ENCODE measurements at regions not wholly inside any gene's neighbourhood (a gene's known extent, or its start where the extent isn't known, plus 50 kb on each side); places are given as distances from the start of the nearest gene placed in this dataset.

GRCh38 chr4:170627418-170627817 lies 537.7 kb upstream of the AADAT start:
- DNase-seq (ENCODE audit: low read depth, low spot score) = no peak
- FAIRE-seq = no peak
- intact Hi-C loops (cut with micrococcal nuclease) (no loop called here), dilution Hi-C loops (cut with MboI; ENCODE audit: extremely low pct_ligation_motif_present, low sequenced_read_pairs) (no loop called here)
- Histone ChIP-seq H2AFZ (ENCODE audit: low read depth, low read length) (no peak overlapping the region), H4K20me1 (replicated peaks; ENCODE audit: control insufficient read depth, extremely low read depth, insufficient read depth, low read length) (no peaks in the 10 kb centered on the region), H3K4me2 (ENCODE audit: insufficient read depth, low read length) (no peak overlapping the region), H3K79me2 (ENCODE audit: control insufficient read depth, insufficient read depth, low read length) (no peaks in the 10 kb centered on the region), H3K27me3 (ENCODE audit: control insufficient read depth in 2 of 2, insufficient read depth in 2 of 2, low read length in 2 of 2) (no peaks in the 10 kb centered on the region), H3K9me1 (replicated peaks; ENCODE audit: control insufficient read depth, extremely low read depth, insufficient read depth, low read length) (no peaks in the 10 kb centered on the region), H3K9me3 (replicated peaks; ENCODE audit: control insufficient read depth, insufficient read depth, low read length) (no peaks in the 10 kb centered on the region), H3K4me1 (ENCODE audit: control insufficient read depth, extremely low read depth, insufficient read depth, low read length) (no peaks in the 10 kb centered on the region), H3K9ac (replicated peaks; ENCODE audit: extremely low read depth, insufficient read depth, low read length) (no peak overlapping the region), H3K27ac (ENCODE audit: insufficient read depth, low read depth, low read length) (no peak overlapping the region), H3K4me3 (replicated peaks in 1 of 3; ENCODE audit: insufficient read depth in 1 of 3, low read depth in 1 of 3, low read length in 3 of 3) (no peak overlapping the region), H3K36me3 (ENCODE audit: control insufficient read depth in 2 of 2, extremely low read depth in 1 of 2, insufficient read depth in 2 of 2, low read length in 2 of 2) (no peaks in the 10 kb centered on the region)
- ChIA-PET POLR2A (no interaction called here), CTCF (no interaction called here)
- no TSS peak for BruUV-seq (replicated peaks)
- TF ChIP-seq POLR2AphosphoS5 (IDR thresholded peaks at IDR 0.05; ENCODE audit: insufficient read depth, low read depth, low read length) (no peak), MYC (IDR thresholded peaks at IDR 0.05; ENCODE audit: low read depth, low read length) (no peak), EZH2 (IDR thresholded peaks at IDR 0.05; ENCODE audit: borderline replicate concordance, low read depth, low read length, severe bottlenecking) (no peak), FOS (IDR thresholded peaks at IDR 0.05; ENCODE audit: borderline replicate concordance, insufficient read depth, low read length) (no peak), GATA2 (IDR thresholded peaks at IDR 0.05; ENCODE audit: insufficient read depth, insufficient read length, low read depth, low read length) (no peak), JUN (IDR thresholded peaks at IDR 0.05; ENCODE audit: borderline replicate concordance, insufficient read depth, insufficient read length, low read depth) (no peak), POLR2A (IDR thresholded peaks at IDR 0.05; ENCODE audit: low read depth, low read length) (no peak), CTCF (IDR thresholded peaks at IDR 0.05; ENCODE audit: extremely low read depth in 1 of 2, insufficient read depth in 1 of 2, low read depth in 1 of 2, low read length in 2 of 2) (no peak)
- TF ChIP-seq, protein P1, sequence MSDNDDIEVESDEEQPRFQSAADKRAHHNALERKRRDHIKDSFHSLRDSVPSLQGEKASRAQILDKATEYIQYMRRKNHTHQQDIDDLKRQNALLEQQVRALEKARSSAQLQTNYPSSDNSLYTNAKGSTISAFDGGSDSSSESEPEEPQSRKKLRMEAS (IDR thresholded peaks at IDR 0.05; ENCODE audit: insufficient read depth, insufficient read length) = no peak
